ENCODE measurements at regions not wholly inside any gene's neighbourhood (a gene's known extent, or its start where the extent isn't known, plus 50 kb on each side); places are given as distances from the start of the nearest gene placed in this dataset.
"Not testable (repeated sequence)": the region's sequence is repeated elsewhere in the genome, so short reads cannot be mapped to it uniquely, and the experiment has no call there.

DNA sequence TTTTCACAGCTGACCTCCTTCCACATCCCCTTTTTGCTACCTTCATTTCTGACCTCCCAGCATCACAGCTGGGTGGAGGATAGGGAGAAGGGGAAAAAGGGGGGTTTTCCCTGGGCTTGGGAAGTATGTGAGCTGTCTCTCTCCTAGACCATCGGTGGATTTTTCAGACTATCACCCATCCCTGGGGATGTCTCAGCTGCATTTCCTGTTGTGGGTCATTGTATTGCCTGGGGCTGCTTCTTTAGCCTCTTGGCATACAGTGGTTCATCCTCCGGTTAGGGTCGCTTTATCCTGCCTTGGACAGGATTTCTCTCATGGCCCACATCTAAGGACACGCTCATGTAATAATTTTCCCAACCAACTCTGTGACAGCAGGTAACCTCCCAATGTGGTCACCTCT is 142.5 kb upstream of the ARG1 start:
- no peak for DNase-seq

DNA sequence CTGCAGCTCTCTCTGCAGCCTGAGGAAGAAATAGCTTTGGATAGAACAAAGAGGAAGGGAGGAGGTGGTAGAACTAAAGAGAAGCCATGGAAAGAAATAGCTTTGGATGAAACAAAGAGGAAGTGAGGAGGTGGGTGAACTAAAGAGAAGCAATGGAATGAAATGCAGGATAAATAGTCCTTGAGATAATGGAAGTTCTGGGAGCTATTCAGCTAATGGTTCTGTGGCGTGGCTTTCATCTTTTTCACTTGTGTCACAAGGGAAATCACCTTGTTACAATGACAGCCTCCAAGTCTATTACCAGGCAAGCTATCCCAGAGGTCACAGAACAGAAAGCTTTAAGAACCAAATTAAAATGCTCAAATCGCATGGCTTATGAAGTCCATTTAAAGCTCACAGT is 141.3 kb upstream of the ARG1 start:
- no peak for DNase-seq

DNA sequence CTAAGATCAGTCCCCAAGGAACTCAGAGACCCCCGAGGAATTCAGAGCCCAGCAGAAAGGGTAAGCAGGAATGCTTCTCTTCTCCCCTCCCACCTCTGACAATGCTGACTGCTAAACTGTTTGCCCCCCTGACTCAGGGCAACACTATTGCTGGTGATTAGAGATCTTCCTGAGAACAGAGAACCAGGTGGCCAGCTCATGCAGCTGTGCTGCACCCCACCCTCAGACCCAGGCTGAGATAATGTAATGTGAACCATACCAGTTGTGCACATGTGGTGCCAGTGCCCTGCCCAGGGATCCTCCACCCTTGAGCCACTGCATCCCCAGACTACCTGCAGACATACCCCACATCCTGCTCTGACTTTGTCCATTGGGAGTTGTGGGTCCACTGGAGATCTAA is 139.1 kb upstream of the ARG1 start:
- no peak for DNase-seq

DNA sequence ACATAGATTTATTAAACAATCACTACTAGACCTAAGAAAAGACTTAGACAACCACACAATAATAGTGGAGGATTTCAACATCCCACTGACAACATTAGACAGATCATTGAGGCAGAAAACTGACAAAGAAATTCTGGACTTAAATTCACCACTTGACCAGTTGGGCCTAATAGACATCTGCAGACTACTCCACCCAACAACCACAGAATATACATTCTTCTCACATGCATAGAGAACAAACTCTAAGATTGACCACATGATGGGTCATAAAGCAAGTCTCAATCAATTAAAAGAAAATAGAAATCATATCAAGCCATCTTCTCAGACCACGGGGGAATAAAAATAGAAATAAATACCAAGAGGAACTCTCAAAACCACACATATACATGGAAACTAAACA is 136.7 kb upstream of the ARG1 start:
- DNase-seq, result no peak

DNA sequence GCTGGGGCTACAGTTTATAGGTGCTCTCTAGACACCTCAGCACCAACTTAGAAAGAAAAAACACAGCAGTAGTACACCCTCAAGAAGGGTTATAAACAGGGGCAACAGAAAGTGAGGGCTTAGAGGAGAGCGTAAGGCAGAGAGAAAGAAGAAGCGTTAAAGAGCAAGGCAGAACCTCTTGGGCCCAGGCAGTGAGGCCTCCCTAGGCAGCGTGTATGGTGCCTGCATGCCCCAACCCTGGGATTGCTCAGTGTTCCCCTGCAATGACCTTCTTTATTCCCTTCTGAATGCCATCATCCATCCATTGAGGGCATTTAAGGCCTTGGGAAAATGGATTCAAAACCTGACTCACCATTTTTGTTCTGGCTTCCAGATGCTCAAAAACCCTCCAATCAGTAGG is 130.0 kb upstream of the ARG1 start:
- no peak for DNase-seq

DNA sequence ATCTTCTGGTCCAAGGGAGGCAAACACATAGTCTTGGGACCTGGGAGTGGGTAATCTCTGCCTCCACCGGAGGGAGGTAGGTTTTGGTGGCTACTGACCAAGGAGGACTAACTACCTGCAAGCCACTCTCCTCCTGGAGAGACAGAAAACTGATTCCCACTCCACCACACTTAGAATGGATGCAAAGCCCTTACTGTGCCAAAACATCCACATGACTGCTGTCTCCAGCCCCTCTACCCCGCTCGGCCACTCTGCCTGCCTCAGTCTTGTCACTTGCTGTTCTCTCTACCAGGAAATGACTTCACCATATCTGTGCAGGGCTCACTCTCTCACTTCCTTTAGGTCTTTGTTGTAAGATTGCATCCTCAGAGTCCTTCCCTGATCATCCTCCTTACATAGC is 129.5 kb upstream of the ARG1 start:
- no peak for DNase-seq

DNA sequence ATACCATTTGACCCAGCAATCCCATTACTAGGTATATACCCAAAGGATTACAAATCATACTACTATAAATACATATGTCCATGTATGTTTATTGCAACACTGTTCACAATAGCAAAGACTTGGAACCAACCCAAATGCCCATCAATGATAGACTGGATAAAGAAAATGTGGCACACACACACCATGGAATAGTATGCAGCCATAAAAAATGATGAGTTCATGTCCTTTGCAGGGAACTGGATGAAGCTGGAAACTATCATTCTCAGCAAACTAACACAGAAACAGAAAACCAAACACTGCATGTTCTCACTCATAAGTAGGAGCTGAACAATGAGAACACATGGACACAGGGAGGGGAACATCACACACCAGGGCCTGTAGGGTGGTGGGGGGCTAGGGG is 127.7 kb upstream of the ARG1 start:
- not testable (repeated sequence) for DNase-seq

DNA sequence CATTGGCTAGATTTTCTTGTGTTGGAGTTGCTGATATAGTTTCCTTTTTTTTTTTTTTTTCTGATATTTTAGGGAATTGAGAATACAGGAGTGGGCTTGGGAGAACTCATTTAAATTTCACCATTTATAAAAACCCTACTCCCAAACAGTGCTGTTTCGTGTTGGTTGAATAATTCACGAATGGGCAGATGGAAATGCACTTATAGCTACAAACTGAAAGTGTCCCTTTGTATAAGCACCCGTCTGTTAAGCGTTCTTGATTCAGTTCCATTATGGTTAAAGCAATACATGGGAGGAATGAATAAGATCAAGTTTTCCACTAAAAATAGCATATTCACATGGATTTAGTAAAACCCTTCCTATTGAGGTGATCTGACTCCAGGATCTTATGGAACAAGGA is 122.2 kb upstream of the ARG1 start:
- DNase-seq, result no peak

DNA sequence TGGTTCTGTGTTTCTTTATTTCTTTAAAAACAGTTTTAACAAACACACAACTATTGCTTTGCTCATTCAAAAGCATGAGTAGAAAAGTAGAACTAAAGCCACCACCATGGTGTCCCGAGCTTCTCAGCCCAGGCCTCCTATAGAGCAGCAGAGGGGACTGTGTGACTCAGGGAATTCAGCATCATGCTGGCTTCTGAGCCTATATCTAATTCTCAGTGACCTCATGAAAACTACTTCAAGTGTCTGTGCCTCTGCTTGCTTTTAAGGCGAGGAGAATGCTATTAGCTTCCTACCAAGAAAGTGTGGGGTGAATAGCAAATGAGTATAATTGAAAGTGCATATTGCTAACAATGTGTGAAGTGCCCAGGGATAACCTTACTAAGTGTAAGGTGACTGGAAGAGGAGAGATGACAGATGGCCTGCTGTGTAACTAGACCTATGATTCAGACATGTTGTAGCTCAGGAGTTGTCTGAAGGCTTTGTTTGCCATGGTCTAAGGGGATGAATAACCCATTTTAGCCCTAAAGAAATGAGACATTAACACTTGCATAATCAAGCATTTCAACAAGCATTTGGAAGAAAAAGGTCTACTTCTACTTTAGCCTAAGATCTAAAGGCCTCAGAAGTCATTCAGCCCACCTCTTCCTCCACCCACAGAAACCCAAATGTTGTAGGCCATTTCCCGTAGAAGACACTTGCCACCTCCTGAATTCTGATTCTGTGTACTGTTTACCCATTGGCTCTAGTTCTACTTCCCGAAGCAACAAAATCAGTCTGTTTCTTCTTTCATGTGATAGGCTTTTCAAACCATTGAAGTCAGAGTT is 121.5 kb upstream of the ARG1 start:
- DNase-seq, result no peak

DNA sequence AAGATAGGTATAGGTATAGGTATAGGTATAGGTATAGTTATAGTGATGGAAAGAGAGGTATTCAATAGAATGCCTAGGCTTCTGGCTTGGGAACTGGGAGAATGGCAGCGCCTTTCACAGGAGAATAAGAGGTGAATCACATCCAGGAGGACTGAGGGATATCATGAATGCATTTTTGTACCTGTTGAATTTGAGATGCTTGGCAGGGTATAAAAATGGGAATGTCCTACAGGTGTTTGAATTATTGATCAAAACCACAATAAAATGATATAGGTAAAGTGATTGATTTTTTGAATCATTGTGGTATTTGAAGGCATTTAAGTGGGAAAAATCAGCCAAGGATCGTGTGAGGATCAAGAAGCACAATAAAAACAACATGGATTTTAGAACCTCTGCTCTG is 119.2 kb upstream of the ARG1 start:
- no peak for DNase-seq

DNA sequence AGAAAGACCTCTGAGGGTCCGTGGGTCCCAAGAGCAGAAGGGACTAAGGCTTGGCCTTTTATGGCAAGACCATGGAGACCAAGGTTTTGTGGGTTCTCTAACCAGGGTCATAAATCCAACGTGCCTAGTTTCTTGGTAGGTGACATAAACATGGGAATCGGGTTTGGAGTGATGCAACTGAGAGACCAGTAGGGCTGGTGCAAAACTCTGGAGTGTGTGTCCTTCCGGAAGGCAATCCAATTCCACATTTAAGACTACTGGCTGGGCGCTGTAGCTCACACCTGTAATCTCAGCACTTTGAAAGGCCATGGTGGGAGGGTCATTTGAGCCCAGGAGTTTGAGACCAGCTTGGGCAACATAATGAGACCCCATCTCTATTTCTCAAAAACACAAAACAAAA is 116.5 kb upstream of the ARG1 start:
- no peak for DNase-seq

DNA sequence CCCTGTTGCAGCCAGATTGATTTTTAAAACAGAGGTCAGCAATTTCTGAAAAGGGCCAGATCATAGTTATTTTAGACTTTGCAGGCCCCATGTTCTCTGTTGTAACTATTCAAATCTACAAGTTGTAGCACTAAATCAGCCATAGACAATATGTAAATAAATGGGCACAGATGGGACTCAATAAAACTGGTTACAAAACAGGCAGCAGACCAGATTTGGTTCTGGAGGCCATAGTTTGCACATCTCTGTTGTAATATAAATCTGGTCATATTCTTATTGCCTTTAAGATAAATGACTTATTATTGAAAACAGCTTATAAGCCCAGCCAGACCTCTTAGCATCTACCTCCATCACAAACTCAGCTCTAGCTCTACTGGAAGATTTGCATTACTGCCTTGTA is 114.0 kb upstream of the ARG1 start:
- DNase-seq, result no peak

DNA sequence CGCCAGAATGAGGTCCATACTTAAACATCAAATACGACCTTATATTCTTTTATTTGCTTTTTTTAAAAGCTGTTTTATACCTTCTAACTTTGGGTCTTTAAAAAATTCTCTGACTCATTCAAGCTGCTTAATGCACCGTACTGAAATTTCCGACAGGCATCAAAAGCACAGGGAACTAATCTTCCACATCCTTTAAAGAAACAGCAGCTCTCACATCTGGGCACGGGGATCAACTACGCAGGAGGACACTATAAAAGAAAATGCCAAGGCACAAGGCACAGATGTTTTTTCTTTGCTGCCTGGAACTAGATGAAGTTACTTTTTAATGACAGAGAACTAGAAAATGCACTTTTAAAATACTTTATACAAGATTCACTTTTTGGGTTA is 112.4 kb upstream of the ARG1 start:
- no peak for DNase-seq

DNA sequence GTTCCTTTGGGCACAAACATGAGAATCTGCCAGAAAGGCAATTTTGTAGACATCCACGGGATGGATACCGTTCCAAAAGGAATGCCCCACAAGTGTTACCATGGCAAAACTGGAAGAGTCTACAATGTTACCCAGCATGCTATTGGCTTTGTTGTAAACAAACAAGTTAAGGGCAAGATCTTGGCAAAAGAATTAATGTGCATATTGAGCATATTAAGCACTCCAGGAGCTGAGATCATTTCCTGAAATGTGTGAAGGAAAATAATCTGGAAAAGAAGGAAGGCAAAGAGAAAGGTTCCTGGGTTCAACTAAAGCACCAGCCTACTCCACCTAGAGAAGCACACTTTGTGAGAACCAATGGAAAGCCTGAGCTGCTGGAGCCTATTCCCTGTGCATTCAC is 103.9 kb upstream of the ARG1 start:
- DNase-seq, result no peak

DNA sequence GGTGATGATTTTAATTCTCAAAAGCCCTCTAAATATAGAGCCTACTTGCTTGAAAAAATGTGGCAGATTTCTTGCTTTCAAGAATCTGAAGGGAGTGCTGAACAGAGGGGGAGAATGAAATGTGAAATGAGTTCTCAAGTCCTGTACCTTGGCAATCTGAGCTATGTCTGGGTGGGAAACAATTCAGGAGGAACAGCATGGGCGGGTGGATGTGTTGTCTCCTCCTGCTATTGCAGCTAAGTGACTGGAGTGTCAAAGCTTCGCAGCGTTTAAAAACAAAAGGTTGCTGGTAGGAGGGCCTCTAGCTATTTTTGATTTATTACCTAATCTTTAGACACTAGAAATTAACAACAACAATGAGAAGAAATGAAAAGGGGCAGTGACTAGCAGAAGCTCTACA is 102.5 kb upstream of the ARG1 start:
- no peak for DNase-seq

DNA sequence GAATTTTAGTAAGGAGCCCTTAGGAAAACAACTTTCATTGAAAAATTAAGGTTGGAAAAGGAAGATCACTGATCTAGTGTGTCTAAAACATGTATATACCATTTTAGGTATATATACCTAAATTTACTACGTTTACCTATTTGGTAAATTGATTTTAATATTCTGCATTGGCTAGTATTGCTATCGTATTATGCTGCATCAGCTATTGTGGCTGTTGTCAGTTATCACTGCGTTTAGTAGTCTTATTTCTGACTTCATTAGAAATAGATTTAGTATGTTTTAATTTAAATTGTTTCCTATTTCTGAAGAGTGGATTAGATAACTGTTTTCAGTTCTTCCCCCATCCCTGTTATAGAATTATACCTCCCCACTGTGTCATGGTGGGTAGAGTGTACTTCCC is 101.7 kb upstream of the ARG1 start:
- DNase-seq, result no peak

DNA sequence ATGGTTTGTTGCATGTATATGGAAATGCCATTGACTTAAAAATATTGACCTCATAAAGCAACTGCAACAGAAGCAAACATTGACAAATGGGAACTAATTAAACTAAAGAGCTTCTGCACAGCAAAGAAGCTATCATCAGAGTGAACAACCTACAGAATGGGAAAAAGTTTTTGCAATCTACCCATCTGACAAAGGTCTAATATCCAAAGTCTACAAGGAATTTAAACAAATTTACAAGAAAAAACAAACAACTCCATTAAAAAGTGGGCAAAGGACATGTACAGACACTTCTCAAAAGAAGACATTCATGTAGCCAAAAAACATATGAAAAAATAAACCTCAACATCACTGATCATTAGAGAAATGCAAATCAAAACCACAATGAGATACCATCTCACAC is 99.7 kb upstream of the ARG1 start:
- DNase-seq, result not testable (repeated sequence)

DNA sequence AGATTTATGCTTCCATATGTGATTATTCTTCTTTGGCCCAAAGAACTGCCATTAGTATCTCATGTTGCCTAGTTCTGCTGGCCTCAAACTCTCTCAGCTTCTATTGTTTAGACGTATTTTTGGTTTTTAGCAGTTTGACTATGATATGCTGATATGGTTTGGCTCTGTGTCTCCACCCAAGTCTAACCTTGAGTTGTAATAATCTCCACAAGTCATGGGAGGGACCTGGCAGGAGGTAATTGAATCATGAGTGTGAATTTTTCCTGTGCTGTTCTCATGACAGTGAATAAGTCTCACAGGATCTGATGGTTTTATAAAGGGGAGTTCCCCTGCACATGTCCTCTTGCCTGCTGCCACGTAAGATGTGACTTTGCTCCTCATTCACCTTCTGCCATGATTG is 96.7 kb upstream of the ARG1 start:
- DNase-seq, result no peak

DNA sequence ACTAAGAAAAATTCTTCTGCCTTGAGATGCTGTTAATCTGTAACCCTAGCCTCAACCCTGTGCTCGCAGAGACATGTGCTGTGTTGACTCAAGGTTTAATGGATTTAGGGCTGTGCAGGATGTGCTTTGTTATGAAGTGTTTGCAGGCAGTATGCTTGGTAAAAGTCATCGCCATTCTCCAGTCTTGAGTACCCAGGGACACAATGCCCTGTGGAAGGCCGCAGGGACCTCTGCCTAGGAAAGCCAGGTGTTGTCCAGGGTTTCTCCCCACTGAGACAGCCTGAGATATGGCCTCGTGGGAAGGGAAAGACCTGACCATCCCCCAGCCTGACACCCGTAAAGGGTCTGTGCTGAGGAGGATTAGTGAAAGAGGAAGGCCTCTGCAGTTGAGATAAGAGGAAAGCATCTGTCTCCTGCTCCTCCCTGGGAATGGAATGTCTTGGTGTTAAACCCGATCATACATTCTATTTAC is 94.2 kb upstream of the ARG1 start:
- DNase-seq, result not testable (repeated sequence)

DNA sequence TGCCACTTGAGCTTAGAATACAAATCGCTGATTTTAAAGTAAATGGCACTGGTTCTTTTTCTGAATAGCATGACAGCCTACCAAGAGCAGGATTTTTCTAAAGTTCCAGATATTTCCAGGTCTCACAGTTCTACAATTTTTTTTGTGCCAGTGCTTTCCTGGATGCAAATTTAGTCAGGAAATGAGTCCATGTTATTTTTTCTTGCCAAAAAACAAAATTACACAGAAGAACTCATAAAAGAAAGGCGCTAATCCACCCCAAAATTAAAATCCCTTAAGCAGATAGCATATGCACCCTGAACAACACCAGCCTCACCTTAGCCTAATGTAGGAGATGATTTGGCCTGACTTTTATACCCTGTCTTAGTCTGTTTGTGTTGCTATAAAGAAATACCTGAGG is 86.4 kb upstream of the ARG1 start:
- DNase-seq, result no peak

DNA sequence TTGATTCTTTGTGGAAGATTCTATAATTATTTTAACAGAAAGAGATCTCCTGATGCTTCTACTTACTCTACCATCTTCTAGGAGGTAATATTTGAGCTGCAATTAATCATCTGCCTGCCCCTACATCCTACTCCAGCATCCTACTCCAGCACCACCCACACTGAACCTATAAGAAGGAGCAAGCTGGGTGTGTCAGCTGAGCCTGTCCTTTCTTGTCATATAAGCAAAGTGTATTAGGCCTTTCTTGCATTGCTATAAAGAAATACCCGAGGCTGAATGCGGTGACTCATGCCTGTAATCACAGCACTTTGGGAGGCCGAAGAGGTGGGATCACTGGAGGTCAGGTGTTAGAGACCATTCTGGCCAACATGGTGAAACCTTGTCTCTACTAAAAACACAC is 84.2 kb upstream of the ARG1 start:
- DNase-seq, result no peak

DNA sequence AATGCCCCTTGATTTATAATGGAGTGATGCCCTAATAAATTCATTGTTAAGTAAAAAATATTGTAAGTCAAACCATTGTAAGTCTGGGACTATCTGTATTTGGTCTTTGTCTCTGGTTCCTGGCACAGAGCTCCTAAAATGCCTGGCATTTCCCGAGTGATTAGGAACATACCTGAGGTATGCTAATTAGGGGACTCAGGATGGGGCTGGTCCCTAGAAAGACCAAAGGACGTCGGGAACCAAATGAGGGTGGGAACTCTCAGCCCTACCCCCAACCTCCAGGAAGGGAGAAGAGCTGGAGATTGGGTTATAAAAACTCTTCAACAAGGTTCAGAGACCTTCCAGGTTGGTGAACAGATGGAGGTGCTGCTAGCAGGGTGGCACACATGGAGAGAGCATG is 82.6 kb upstream of the ARG1 start:
- DNase-seq, result no peak

DNA sequence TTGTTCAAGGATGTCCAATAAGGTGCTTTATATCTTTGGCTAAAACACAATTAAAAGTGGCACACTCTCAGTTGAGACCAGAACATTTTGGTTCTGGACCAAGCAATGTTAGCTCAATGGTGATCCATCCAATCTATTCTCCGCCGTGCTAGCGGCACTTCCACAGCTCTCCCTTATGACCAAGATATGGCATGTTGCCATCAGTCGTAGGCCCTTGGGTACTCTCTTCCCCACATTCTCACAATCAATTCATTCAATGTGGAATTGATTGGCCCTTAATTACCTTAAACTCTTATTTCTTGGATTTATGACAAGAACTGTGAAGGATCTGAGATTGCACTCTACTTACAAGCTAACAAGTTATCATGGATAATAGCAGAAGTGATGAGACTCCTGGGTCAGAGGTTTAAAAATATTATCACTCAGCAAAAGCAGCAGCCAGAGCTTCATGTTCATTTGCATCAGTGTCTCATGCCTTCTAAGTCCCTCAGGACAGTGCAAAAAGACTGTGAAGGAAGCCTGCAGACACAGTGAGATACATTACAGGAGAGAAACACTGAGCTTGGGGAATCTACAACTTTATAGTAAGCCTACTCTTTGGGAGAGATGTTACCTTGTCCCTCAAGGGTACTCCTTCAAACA is 80.0 kb upstream of the ARG1 start:
- DNase-seq, result no peak

DNA sequence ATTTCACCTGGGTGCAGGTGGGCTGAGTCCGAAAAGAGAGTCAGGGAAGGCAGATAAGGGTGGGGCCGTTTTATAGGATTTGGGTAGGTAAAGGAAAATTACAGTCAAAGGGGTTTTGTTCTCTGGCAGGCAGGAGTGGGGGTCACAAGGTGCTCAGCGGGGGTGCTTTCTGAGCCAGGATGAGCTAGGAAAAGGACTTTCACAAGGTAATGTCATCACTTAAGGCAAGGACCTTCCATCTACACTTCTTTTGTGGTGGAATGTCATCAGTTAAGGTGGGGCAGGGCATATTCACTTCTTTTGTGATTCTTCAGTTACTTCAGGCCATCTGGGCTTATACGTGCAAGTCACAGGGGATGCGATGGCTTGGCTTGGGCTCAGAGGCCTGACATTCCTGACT is 68.6 kb upstream of the ARG1 start:
- DNase-seq, result not testable (repeated sequence)

DNA sequence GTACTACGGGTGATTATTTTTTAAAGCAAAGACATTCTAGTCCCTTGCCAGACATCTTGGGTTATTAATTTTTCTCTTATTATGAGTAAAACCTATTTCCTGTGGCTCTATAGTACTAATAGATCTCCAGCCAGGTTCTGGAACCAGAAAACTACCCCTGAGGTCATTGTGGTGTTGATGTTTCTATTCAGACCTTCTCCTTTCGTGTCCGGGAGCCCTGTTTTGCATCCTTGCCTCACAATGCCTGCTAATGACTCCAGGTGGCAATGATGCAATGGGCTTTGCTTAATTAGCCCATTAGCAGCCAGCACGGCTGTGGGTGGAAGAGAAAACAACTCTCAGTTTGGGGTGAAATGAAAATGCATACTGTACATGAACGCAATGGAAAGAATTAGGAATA is 62.9 kb upstream of the ARG1 start:
- no peak for DNase-seq
